ENCODE measurements at regions not wholly inside any gene's neighbourhood (a gene's known extent, or its start where the extent isn't known, plus 50 kb on each side); places are given as distances from the start of the nearest gene placed in this dataset.
A peak's percentile ranks its signal among the peaks of the same experiment; 100 is the strongest.

- no peak overlapping the region for H4K8ac ChIP-seq (replicated peaks; ENCODE audit: insufficient read length, low read depth, low read length)
- H2BK15ac ChIP-seq (ENCODE audit: low read depth, low read length): no peak overlapping the region
- H2AFZ ChIP-seq (ENCODE audit: low read length): peak overlapping the region; percentile 10
- H3K27ac ChIP-seq (ENCODE audit: insufficient read length, low read depth, low read length): no peak overlapping the region
- no peak overlapping the region for H4K5ac ChIP-seq (ENCODE audit: insufficient read length, low read depth, low read length)
- no peaks in the 10 kb centered on the region for H3K23me2 ChIP-seq (ENCODE audit: insufficient read length, low read depth, low read length, poor library complexity, severe bottlenecking)
- H2AK5ac ChIP-seq (ENCODE audit: insufficient read length, low read length): no peak overlapping the region
- no peak overlapping the region for H3K23ac ChIP-seq (ENCODE audit: insufficient read length, low read depth, low read length)
- no peak overlapping the region for H3K9ac ChIP-seq (ENCODE audit: extremely low read depth, insufficient read length, low read length)
- Mint-ChIP-seq H3K36me3 (ENCODE audit: insufficient read depth in 1 of 3, low read depth in 3 of 3) (no peaks in the 10 kb centered on the region), H3K9me3 (0 out of 5 replicates have a peak, but pooled peaks cover 0 to 4% of the 10 kb centered on the region in 2 experiments), H3K4me3 (no peak overlapping the region), H3K27me3 (ENCODE audit: low read depth) (no peaks in the 10 kb centered on the region), H3K4me1 (peaks cover 0 to 3% of the 10 kb centered on the region in 2 experiments; a peak in 2 of 4 replicates), H3K27ac (peak overlapping the region in 1 of 3 experiments; percentile 55; a peak in 1 of 7 replicates)
- no peaks in the 10 kb centered on the region for H4K20me1 ChIP-seq (ENCODE audit: control insufficient read depth, insufficient read depth, insufficient read length)
- no peaks in the 10 kb centered on the region for H3K79me1 ChIP-seq (ENCODE audit: insufficient read depth, low read depth, low read length, poor library complexity, severe bottlenecking)
- H3K9me3 ChIP-seq (ENCODE audit: control insufficient read depth, low read depth, low read length): no peaks in the 10 kb centered on the region
- H3K27me3 ChIP-seq (ENCODE audit: insufficient read depth, low read length): no peaks in the 10 kb centered on the region
- H3K4me1 ChIP-seq (ENCODE audit: insufficient read depth, low read length): no peaks in the 10 kb centered on the region
- no peak overlapping the region for H4K91ac ChIP-seq (ENCODE audit: insufficient read length, low read depth, low read length)
- H3K56ac ChIP-seq (ENCODE audit: insufficient read length, low read depth, low read length): no peak overlapping the region
- no peak overlapping the region for H2BK120ac ChIP-seq (ENCODE audit: low read depth, low read length, poor library complexity, severe bottlenecking)
- no peak overlapping the region for H3T11ph ChIP-seq (ENCODE audit: low read length)
- no peak for TF ChIP-seq CTCF (conservative IDR thresholded peaks at IDR 0.05)
- no peak overlapping the region for H3K14ac ChIP-seq (ENCODE audit: insufficient read depth, low read length)
- H2BK12ac ChIP-seq (ENCODE audit: insufficient read length, low read depth, low read length): no peak overlapping the region
- H3K18ac ChIP-seq (ENCODE audit: insufficient read length, low read depth, low read length): no peak overlapping the region
- no peak for DNase-seq
- H3K79me2 ChIP-seq (ENCODE audit: insufficient read depth, low read length): no peaks in the 10 kb centered on the region
- no peak overlapping the region for H2BK20ac ChIP-seq (ENCODE audit: low read depth, low read length, poor library complexity, severe bottlenecking)
- no CpG with 5 or more reads among the region's 1 CpG for WGBS (ENCODE audit: extremely low coverage, insufficient read length, low lambda C conversion rate)
- H3K4ac ChIP-seq (ENCODE audit: low read depth, low read length): no peak overlapping the region
- H2BK5ac ChIP-seq (ENCODE audit: insufficient read length, low read length): no peak overlapping the region
- H3K4me2 ChIP-seq (ENCODE audit: insufficient read depth, insufficient read length, low read length): no peak overlapping the region
These were observed 291.0 kb downstream of the PLOD2 start for GRCh38 chr3:145869958-145870357.

Measured in H9 (cell line).